ENCODE measurements at regions not wholly inside any gene's neighbourhood (a gene's known extent, or its start where the extent isn't known, plus 50 kb on each side); places are given as distances from the start of the nearest gene placed in this dataset.
"Not testable (repeated sequence)": the region's sequence is repeated elsewhere in the genome, so short reads cannot be mapped to it uniquely, and the experiment has no call there.

DNA sequence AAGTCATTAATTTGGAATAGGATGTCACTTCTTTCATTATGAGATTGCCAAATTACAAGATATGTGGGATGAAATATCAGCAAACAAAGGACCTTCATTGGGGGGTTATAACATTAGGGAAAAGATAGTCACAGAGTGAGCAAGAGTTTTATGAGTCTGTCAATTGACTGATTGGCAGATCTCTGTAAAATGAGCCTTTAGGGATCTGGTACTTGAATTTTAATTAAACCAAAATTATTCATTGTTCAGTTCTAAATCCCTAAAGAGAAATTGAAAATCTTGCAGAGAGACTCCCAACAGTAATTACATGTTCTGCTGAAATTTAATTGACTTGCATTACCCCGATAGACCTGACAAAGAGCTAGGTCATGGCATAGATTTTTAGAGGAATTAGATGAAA lies 768.1 kb upstream of the SPRY2 start:
- H3K27me3 ChIP-seq (ENCODE audit: insufficient read depth, low read length), result no peaks in the 10 kb centered on the region
- H2AFZ ChIP-seq (ENCODE audit: low read length, unreplicated experiment), result no peak overlapping the region
- H3K36me3 ChIP-seq (ENCODE audit: insufficient read depth, low read length), result no peaks in the 10 kb centered on the region
- no peaks in the 10 kb centered on the region for H3K79me2 ChIP-seq (ENCODE audit: control insufficient read depth, insufficient read depth, low read length, unreplicated experiment)
- no peak overlapping the region for H3K27ac ChIP-seq (ENCODE audit: low read depth, low read length)
- no peak overlapping the region for H3K4me3 ChIP-seq (ENCODE audit: low read depth, low read length)
- H3K4me1 ChIP-seq (ENCODE audit: control insufficient read depth, insufficient read depth, low read length, unreplicated experiment), result no peaks in the 10 kb centered on the region

- no peak overlapping the region for H3K27ac ChIP-seq (ENCODE audit: low read depth, low read length)
- H3K27me3 ChIP-seq (ENCODE audit: insufficient read depth, low read length), result no peaks in the 10 kb centered on the region
- no peaks in the 10 kb centered on the region for H3K4me1 ChIP-seq (ENCODE audit: control insufficient read depth, insufficient read depth, low read length, unreplicated experiment)
- no peak overlapping the region for H3K4me3 ChIP-seq (ENCODE audit: low read depth, low read length)
- no peaks in the 10 kb centered on the region for H3K79me2 ChIP-seq (ENCODE audit: control insufficient read depth, insufficient read depth, low read length, unreplicated experiment)
- H3K36me3 ChIP-seq (ENCODE audit: insufficient read depth, low read length), result no peaks in the 10 kb centered on the region
- H2AFZ ChIP-seq (ENCODE audit: low read length, unreplicated experiment), result no peak overlapping the region
Measured at GRCh38 chr13:81106348-81106747, 765.4 kb upstream of the SPRY2 start.

- Histone ChIP-seq H3K27ac (ENCODE audit: low read depth, low read length) (no peak overlapping the region), H2AFZ (ENCODE audit: low read length, unreplicated experiment) (no peak overlapping the region), H3K4me3 (ENCODE audit: low read depth, low read length) (no peak overlapping the region), H3K79me2 (ENCODE audit: control insufficient read depth, insufficient read depth, low read length, unreplicated experiment) (no peaks in the 10 kb centered on the region), H3K36me3 (ENCODE audit: insufficient read depth, low read length) (no peaks in the 10 kb centered on the region), H3K4me1 (ENCODE audit: control insufficient read depth, insufficient read depth, low read length, unreplicated experiment) (no peaks in the 10 kb centered on the region), H3K27me3 (ENCODE audit: insufficient read depth, low read length) (no peaks in the 10 kb centered on the region)
Measured at GRCh38 chr13:81104035-81104715, 763.2 kb upstream of the SPRY2 start.

DNA sequence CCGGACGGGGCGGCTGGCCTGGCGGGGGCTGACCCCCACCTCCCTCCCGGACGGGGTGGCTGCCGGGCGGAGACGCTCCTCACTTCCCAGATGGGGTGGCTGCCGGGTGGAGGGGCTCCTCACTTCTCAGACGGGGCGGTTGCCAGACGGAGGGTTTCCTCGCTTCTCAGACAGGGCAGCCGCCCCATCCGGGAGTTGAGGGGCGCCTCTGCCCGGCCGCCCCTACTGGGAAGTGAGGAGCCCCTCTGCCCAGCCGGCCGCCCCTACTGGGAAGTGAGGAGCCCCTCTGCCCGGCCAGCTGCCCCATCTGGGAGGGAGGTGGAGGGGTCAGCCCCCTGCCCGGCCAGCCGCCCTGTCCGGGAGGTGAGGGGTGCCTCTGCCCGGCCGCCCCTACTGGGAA lies 761.1 kb upstream of the SPRY2 start:
- not testable (repeated sequence) for H3K79me2 ChIP-seq (ENCODE audit: control insufficient read depth, insufficient read depth, low read length, unreplicated experiment); H2AFZ ChIP-seq (ENCODE audit: low read length, unreplicated experiment); H3K36me3 ChIP-seq (ENCODE audit: insufficient read depth, low read length); H3K4me1 ChIP-seq (ENCODE audit: control insufficient read depth, insufficient read depth, low read length, unreplicated experiment); H3K4me3 ChIP-seq (ENCODE audit: low read depth, low read length); H3K27me3 ChIP-seq (ENCODE audit: insufficient read depth, low read length); H3K27ac ChIP-seq (ENCODE audit: low read depth, low read length)

DNA sequence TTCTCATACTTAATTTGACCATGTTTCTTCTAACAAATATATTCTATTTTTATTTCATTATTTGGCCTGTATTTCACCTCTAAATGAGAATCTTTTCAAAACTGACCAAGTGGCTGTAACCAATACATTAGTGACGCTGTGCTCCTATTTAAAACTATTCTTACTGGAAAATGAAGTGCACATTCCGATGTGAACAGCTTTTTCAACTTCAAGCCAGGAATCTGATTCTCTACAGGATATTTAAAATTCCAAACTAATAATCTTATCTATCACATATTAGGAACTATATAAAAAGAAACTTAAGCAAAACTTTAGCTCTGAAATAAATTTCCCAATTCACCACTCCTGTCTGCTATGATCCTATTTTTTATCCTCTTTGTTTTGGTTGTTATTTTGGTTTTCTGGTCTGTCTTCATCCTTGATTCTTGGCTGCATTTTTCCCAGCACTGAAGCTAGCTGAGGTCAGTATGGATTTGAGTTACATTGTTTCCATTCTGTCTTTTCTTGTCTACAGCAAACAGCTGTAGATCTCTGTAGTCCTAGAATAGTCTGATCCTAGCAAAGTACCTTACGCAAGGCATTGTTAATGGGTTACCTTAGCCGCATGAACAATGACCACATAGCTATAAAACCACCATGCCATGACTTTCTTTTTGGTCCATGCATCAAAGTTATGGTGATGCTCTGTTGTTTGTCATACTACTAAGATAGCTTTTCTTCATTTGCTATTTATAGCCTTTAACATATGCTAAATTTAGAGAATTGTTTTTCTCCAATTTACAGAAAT lies 748.6 kb upstream of the SPRY2 start:
- Histone ChIP-seq H2AFZ (ENCODE audit: low read length, unreplicated experiment) (no peak overlapping the region), H3K79me2 (ENCODE audit: control insufficient read depth, insufficient read depth, low read length, unreplicated experiment) (no peaks in the 10 kb centered on the region), H3K27ac (ENCODE audit: low read depth, low read length) (no peak overlapping the region), H3K27me3 (ENCODE audit: insufficient read depth, low read length) (no peaks in the 10 kb centered on the region), H3K4me3 (ENCODE audit: low read depth, low read length) (no peak overlapping the region), H3K36me3 (ENCODE audit: insufficient read depth, low read length) (no peaks in the 10 kb centered on the region), H3K4me1 (ENCODE audit: control insufficient read depth, insufficient read depth, low read length, unreplicated experiment) (no peaks in the 10 kb centered on the region)

GRCh38 chr13:81080911-81081454 lies 740.1 kb upstream of the SPRY2 start:
- Histone ChIP-seq H3K36me3 (ENCODE audit: insufficient read depth, low read length) (no peaks in the 10 kb centered on the region), H3K4me1 (ENCODE audit: control insufficient read depth, insufficient read depth, low read length, unreplicated experiment) (no peaks in the 10 kb centered on the region), H3K27me3 (ENCODE audit: insufficient read depth, low read length) (no peaks in the 10 kb centered on the region), H3K79me2 (ENCODE audit: control insufficient read depth, insufficient read depth, low read length, unreplicated experiment) (no peaks in the 10 kb centered on the region), H3K4me3 (ENCODE audit: low read depth, low read length) (no peak overlapping the region), H2AFZ (ENCODE audit: low read length, unreplicated experiment) (no peak overlapping the region), H3K27ac (ENCODE audit: low read depth, low read length) (no peak overlapping the region)

DNA sequence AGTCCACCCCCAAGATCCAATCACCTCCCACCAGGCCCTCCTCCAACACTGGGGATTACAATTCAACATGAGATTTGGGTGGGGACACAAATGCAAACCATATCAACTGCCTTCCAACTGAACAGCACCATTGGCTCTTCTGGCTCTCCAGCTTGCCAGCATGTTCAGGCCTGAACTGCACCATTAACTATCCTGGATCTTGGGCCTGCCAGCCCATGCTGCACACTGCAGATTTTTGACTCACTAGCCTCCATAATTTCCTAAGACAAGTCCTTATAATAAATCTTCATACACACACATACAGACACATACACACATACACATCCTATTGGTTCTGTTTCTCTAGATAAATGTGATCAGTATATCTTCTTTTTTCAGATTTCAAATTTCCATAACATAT lies 737.1 kb upstream of the SPRY2 start:
- H3K27me3 ChIP-seq (ENCODE audit: insufficient read depth, low read length), result no peaks in the 10 kb centered on the region
- no peak overlapping the region for H3K27ac ChIP-seq (ENCODE audit: low read depth, low read length)
- H3K36me3 ChIP-seq (ENCODE audit: insufficient read depth, low read length), result no peaks in the 10 kb centered on the region
- no peak overlapping the region for H3K4me3 ChIP-seq (ENCODE audit: low read depth, low read length)
- H3K4me1 ChIP-seq (ENCODE audit: control insufficient read depth, insufficient read depth, low read length, unreplicated experiment), result no peaks in the 10 kb centered on the region
- H3K79me2 ChIP-seq (ENCODE audit: control insufficient read depth, insufficient read depth, low read length, unreplicated experiment), result no peaks in the 10 kb centered on the region
- H2AFZ ChIP-seq (ENCODE audit: low read length, unreplicated experiment), result no peak overlapping the region

GRCh38 chr13:81069822-81070221 lies 728.9 kb upstream of the SPRY2 start:
- not testable (repeated sequence) for H3K4me1 ChIP-seq (ENCODE audit: control insufficient read depth, insufficient read depth, low read length, unreplicated experiment); H3K36me3 ChIP-seq (ENCODE audit: insufficient read depth, low read length); H2AFZ ChIP-seq (ENCODE audit: low read length, unreplicated experiment); H3K27me3 ChIP-seq (ENCODE audit: insufficient read depth, low read length); H3K79me2 ChIP-seq (ENCODE audit: control insufficient read depth, insufficient read depth, low read length, unreplicated experiment); H3K4me3 ChIP-seq (ENCODE audit: low read depth, low read length); H3K27ac ChIP-seq (ENCODE audit: low read depth, low read length)

GRCh38 chr13:81058916-81059290 lies 718.0 kb upstream of the SPRY2 start:
- H3K27me3 ChIP-seq (ENCODE audit: insufficient read depth, low read length), result no peaks in the 10 kb centered on the region
- H3K27ac ChIP-seq (ENCODE audit: low read depth, low read length), result no peak overlapping the region
- no peak overlapping the region for H2AFZ ChIP-seq (ENCODE audit: low read length, unreplicated experiment)
- H3K79me2 ChIP-seq (ENCODE audit: control insufficient read depth, insufficient read depth, low read length, unreplicated experiment), result no peaks in the 10 kb centered on the region
- H3K36me3 ChIP-seq (ENCODE audit: insufficient read depth, low read length), result no peaks in the 10 kb centered on the region
- no peaks in the 10 kb centered on the region for H3K4me1 ChIP-seq (ENCODE audit: control insufficient read depth, insufficient read depth, low read length, unreplicated experiment)
- H3K4me3 ChIP-seq (ENCODE audit: low read depth, low read length), result no peak overlapping the region

DNA sequence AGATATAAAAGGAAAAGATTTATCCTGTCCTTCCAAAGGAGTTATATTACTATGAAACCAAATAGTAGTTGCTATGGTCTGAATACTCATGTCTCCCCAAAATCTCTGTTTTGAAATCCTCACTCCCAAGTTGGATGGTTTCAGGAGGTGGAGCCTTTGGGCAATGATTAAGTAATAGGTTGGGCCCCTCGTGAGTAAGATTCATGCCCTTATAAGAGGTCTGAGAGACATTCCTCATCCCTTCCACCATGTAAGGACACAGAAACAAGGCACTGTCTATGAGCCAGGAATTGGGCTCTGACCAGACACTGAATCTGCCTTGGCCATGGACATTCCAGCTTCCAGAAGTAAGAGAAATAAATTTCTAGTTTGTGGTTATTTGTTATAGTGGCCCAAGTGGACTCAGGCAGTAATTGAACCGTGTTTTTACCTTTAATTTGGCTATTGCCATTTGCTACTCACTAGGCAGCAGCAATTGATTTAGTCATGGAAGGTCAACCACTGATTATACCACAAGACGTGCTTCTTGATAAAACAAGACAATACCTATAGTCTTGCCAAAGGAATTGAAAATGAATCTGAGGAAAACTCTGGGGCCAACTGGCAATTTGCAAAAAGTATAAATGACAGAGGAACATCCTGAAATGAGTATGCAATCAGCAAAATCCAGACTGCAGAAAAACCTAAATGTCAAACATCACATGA lies 717.4 kb upstream of the SPRY2 start:
- no peaks in the 10 kb centered on the region for H3K27me3 ChIP-seq (ENCODE audit: insufficient read depth, low read length)
- no peak overlapping the region for H3K27ac ChIP-seq (ENCODE audit: low read depth, low read length)
- no peaks in the 10 kb centered on the region for H3K4me1 ChIP-seq (ENCODE audit: control insufficient read depth, insufficient read depth, low read length, unreplicated experiment)
- no peaks in the 10 kb centered on the region for H3K79me2 ChIP-seq (ENCODE audit: control insufficient read depth, insufficient read depth, low read length, unreplicated experiment)
- no peaks in the 10 kb centered on the region for H3K36me3 ChIP-seq (ENCODE audit: insufficient read depth, low read length)
- no peak overlapping the region for H3K4me3 ChIP-seq (ENCODE audit: low read depth, low read length)
- H2AFZ ChIP-seq (ENCODE audit: low read length, unreplicated experiment), result no peak overlapping the region

Data from ACC112 (cell line).